ENCODE measurements at regions not wholly inside any gene's neighbourhood (a gene's known extent, or its start where the extent isn't known, plus 50 kb on each side); places are given as distances from the start of the nearest gene placed in this dataset.

DNA sequence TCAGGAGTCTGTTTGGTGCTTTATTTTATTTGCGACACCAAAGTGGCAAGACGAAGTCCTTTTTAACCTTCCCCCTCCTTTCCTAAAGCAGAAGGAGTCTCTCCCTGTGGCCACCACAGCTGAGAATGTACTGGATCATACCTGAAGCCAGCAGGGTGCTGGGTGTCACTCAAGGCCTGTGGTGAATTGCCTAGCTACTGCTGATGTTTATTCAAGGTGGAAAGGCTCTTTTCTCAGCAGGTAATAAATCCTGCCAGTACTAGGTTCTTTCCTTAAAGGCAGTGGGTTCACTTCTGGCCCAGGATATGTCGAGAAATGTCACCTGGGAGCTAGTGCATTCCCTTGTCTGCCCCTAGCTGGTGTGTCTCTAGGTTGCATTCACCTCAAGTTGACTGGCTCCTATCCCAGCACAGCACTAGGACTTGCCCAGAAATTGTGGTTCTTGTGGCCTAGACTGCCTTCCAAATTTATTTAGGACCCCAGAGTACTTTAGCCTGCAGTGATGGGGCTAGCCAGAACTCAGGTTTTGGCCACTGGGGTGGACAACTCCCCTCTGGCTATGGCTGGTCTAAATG, 60.8 kb upstream of the FAM3C start:
- TF ChIP-seq, protein P1, sequence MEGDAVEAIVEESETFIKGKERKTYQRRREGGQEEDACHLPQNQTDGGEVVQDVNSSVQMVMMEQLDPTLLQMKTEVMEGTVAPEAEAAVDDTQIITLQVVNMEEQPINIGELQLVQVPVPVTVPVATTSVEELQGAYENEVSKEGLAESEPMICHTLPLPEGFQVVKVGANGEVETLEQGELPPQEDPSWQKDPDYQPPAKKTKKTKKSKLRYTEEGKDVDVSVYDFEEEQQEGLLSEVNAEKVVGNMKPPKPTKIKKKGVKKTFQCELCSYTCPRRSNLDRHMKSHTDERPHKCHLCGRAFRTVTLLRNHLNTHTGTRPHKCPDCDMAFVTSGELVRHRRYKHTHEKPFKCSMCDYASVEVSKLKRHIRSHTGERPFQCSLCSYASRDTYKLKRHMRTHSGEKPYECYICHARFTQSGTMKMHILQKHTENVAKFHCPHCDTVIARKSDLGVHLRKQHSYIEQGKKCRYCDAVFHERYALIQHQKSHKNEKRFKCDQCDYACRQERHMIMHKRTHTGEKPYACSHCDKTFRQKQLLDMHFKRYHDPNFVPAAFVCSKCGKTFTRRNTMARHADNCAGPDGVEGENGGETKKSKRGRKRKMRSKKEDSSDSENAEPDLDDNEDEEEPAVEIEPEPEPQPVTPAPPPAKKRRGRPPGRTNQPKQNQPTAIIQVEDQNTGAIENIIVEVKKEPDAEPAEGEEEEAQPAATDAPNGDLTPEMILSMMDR (IDR thresholded peaks at IDR 0.05; ENCODE audit: low read length), result no peak
- no peak for TF ChIP-seq EZH2phosphoT487 (IDR thresholded peaks at IDR 0.05; ENCODE audit: low read length)
- no peak for TF ChIP-seq EZH2 (optimal IDR thresholded peaks at IDR 0.05; ENCODE audit: low read depth, low read length)

Data from MM.1S (cell line).